Left kidney (tissue), 1 donor: ENCODE measurements at regions not wholly inside any gene's neighbourhood (a gene's known extent, or its start where the extent isn't known, plus 50 kb on each side); places are given as distances from the start of the nearest gene placed in this dataset.

Experiments
- DNase-seq: peaks from one replicate; pipeline ENCODE4 v3.0.0-alpha.2; 2013

- DNase-seq = no peak
These were observed 54.4 kb upstream of the RBM24 start for GRCh38 chr6:17226786-17227233.

GRCh38 chr6:17227403-17227802 lies 53.8 kb upstream of the RBM24 start:
- no peak for DNase-seq
